Neural cell (in vitro differentiated cells): ENCODE measurements at regions not wholly inside any gene's neighbourhood (a gene's known extent, or its start where the extent isn't known, plus 50 kb on each side); places are given as distances from the start of the nearest gene placed in this dataset.

Experiments
- EP300 ChIP-seq: fragments of 450-650 bp; conservative IDR thresholded peaks from 2 replicates; pipeline ENCODE4 v1.6.1; 2014; ENCODE audit warnings: antibody characterized with exemption, mild to moderate bottlenecking, moderate library complexity; ENCODE audit not compliant: poor library complexity, severe bottlenecking
- TAF1 ChIP-seq: IDR thresholded peaks from 2 replicates; pipeline ENCODE4 v1.6.1; 2012; ENCODE audit warnings: low read depth

- TF ChIP-seq TAF1 = no peak
- TF ChIP-seq EP300 = no peak
These were observed 177.9 kb upstream of the VRK2 start for GRCh38 chr2:57868619-57869139.
